ENCODE measurements at regions not wholly inside any gene's neighbourhood (a gene's known extent, or its start where the extent isn't known, plus 50 kb on each side); places are given as distances from the start of the nearest gene placed in this dataset.
"Not testable (repeated sequence)": the region's sequence is repeated elsewhere in the genome, so short reads cannot be mapped to it uniquely, and the experiment has no call there.

GRCh38 chr10:20596065-20596755 lies 300.9 kb downstream of the NEBL start:
- no peaks in the 10 kb centered on the region for H3K27me3 ChIP-seq
- DNase-seq: no peak
- H3K4me3 ChIP-seq: no peak overlapping the region
- no peak for ATAC-seq
- no peaks in the 10 kb centered on the region for H3K36me3 ChIP-seq
- intact Hi-C loops (cut with DNase I): no loop called here
- no peak for TF ChIP-seq POLR2A (IDR thresholded peaks at IDR 0.05)
- no peak for TF ChIP-seq CTCF (IDR thresholded peaks at IDR 0.05)
- 22% methylated on average over 1 of the region's 1 CpG for WGBS (ENCODE audit: insufficient coverage, low coverage, low lambda C conversion rate, missing lambda C conversion rate)
- no peaks in the 10 kb centered on the region for H3K9me3 ChIP-seq
- no peaks in the 10 kb centered on the region for H3K4me1 ChIP-seq
- no peak overlapping the region for H3K27ac ChIP-seq

- intact Hi-C loops (cut with DNase I): no loop called here
Observed at GRCh38 chr10:20593649-20594048, 303.5 kb downstream of the NEBL start.

GRCh38 chr10:20582041-20582440 lies 315.1 kb downstream of the NEBL start:
- WGBS (ENCODE audit: insufficient coverage, low coverage, low lambda C conversion rate, missing lambda C conversion rate): 63% methylated on average over 1 of the region's 1 CpG
- no peak for TF ChIP-seq POLR2A (IDR thresholded peaks at IDR 0.05)
- TF ChIP-seq CTCF (IDR thresholded peaks at IDR 0.05): no peak

More at GRCh38 chr10:20593649-20594048, 303.5 kb downstream of the NEBL start:
- no peaks in the 10 kb centered on the region for H3K36me3 ChIP-seq
- H3K27ac ChIP-seq: no peak overlapping the region
- no peak for DNase-seq
- TF ChIP-seq CTCF (IDR thresholded peaks at IDR 0.05) (no peak), POLR2A (IDR thresholded peaks at IDR 0.05) (no peak)
- peak in 1 of 4 donors; percentile 33 for ATAC-seq
- 43% methylated on average over 3 of the region's 3 CpGs for WGBS (ENCODE audit: insufficient coverage, low coverage, low lambda C conversion rate, missing lambda C conversion rate)
- H3K4me1 ChIP-seq: no peaks in the 10 kb centered on the region
- no peaks in the 10 kb centered on the region for H3K27me3 ChIP-seq
- no peak overlapping the region for H3K4me3 ChIP-seq
- H3K9me3 ChIP-seq: no peaks in the 10 kb centered on the region

GRCh38 chr10:20573924-20574323 lies 323.2 kb downstream of the NEBL start:
- Histone ChIP-seq H3K27me3 (no peaks in the 10 kb centered on the region), H3K27ac (no peak overlapping the region), H3K4me3 (no peak overlapping the region), H3K4me1 (no peaks in the 10 kb centered on the region), H3K36me3 (no peaks in the 10 kb centered on the region), H3K9me3 (no peaks in the 10 kb centered on the region)
- no peak for ATAC-seq
- no peak for DNase-seq
- WGBS (ENCODE audit: insufficient coverage, low coverage, low lambda C conversion rate, missing lambda C conversion rate): 34% methylated on average over 2 of the region's 2 CpGs
- TF ChIP-seq CTCF (IDR thresholded peaks at IDR 0.05) (no peak), POLR2A (IDR thresholded peaks at IDR 0.05) (no peak)
- intact Hi-C loops (cut with DNase I): no loop called here

More at GRCh38 chr10:20582041-20582440, 315.1 kb downstream of the NEBL start:
- Histone ChIP-seq H3K9me3 (no peaks in the 10 kb centered on the region), H3K4me3 (no peak overlapping the region), H3K36me3 (no peaks in the 10 kb centered on the region), H3K27me3 (no peaks in the 10 kb centered on the region), H3K27ac (no peak overlapping the region), H3K4me1 (no peaks in the 10 kb centered on the region)
- no peak for ATAC-seq
- no peak for DNase-seq
- intact Hi-C loops (cut with DNase I): no loop called here

- H3K4me1 ChIP-seq; H3K36me3 ChIP-seq; H3K27ac ChIP-seq; H3K27me3 ChIP-seq; DNase-seq; ATAC-seq; H3K9me3 ChIP-seq; intact Hi-C loops (cut with DNase I); H3K4me3 ChIP-seq: not testable (repeated sequence)
- 96% methylated on average over 3 of the region's 7 CpGs for WGBS (ENCODE audit: insufficient coverage, low coverage, low lambda C conversion rate, missing lambda C conversion rate)
Observed at GRCh38 chr10:20555990-20556389, 341.1 kb downstream of the NEBL start.

All from right lobe of liver (tissue), 6 donors.